Motor neuron (in vitro differentiated cells): ENCODE measurements at regions not wholly inside any gene's neighbourhood (a gene's known extent, or its start where the extent isn't known, plus 50 kb on each side); places are given as distances from the start of the nearest gene placed in this dataset.
"Not testable (repeated sequence)": the region's sequence is repeated elsewhere in the genome, so short reads cannot be mapped to it uniquely, and the experiment has no call there.

ENCODE experiments used
- ATAC-seq, 8 experiments: fragments of 200-7000 bp; cut with Tn5 transposase; replicated peaks in 6 of 8; 2 replicates each; pipeline ENCODE4 v1.8.0; 2021; ENCODE audit warnings: mild to moderate bottlenecking in 8 of 8, moderate library complexity in 8 of 8
- H3K27ac ChIP-seq, 2 donors: fragments of 250-450 bp; sonication (Bioruptor Pico); 2 replicates each; pipeline ENCODE4 v1.9.0; 2021; ENCODE audit warnings: antibody characterized with exemption in 2 of 2, mild to moderate bottlenecking in 2 of 2, moderate library complexity in 1 of 2
- H3K4me1 ChIP-seq, 2 donors: fragments of 250-450 bp; sonication (Bioruptor Pico); replicated peaks in 1 of 2; 2 replicates each; pipeline ENCODE4 v1.6.1; 2021; ENCODE audit warnings: antibody characterized with exemption in 2 of 2, mild to moderate bottlenecking in 2 of 2, moderate library complexity in 1 of 2
- H3K4me3 ChIP-seq, 5 donors: fragments of 250-450 bp; sonication (Bioruptor Pico); 2 replicates each; pipeline ENCODE4 v1.9.0; 2021; ENCODE audit warnings: antibody characterized with exemption in 5 of 5, mild to moderate bottlenecking in 5 of 5, moderate library complexity in 4 of 5
- WGBS, 10 experiments: fragments of 450-650 bp; shearing (Covaris generic); methylation state at CpG; one replicate each; pipeline ENCODE4 v1.0.0; 2022; 5-methylcytosine and 5-hydroxymethylcytosine counted together
- in situ Hi-C, 9 experiments: fragments of 400-800 bp; cut with MboI; loops; one replicate each; pipeline ENCODE4 v1.15.0; 2021; ENCODE audit warnings: low sequenced_read_pairs in 9 of 9, low pct_unique_long_range_greater_than_20kb in 2 of 9; ENCODE audit not compliant: unreplicated experiment in 9 of 9

DNA sequence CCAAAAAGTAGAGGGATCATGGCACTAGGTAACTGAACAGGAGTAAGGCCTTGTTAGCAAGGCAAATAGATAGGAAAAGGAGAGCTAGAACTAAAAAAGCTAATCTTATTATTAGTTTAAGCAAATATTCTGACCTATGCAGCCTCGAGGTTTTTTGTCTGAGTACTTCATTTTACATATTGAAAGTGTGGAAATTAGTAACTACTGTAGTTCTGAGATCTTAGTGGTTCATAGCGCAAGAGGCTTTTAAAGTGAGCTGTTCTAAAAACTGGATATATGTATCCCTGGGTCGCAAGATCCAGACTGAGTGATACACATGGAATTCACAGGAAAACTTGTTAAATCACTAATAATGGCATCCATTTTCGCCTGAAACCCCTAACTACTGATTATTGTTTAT is 411.0 kb upstream of the SOX5 start:
- in situ Hi-C loops = no loop called here
- peaks cover 41 to 47% of the 10 kb centered on the region in 2 donors for H3K4me1 ChIP-seq
- no peak overlapping the region for H3K27ac ChIP-seq
- ATAC-seq = peak in 3 of 8 experiments; percentile 7 to 23 (median 10)
- H3K4me3 ChIP-seq = no peak overlapping the region
- 13 to 93% (median 80%) methylated on average over 1 to 4 of the region's 4 CpGs; no CpG with 5 or more reads in 1 of the 10 experiments for WGBS, 10 experiments

GRCh38 chr12:24360057-24360456 is 410.6 kb upstream of the SOX5 start:
- in situ Hi-C loops = no loop called here
- Histone ChIP-seq H3K4me1 (peaks cover 41 to 47% of the 10 kb centered on the region in 2 donors), H3K27ac (no peak overlapping the region), H3K4me3 (no peak overlapping the region)
- WGBS, 10 experiments = 17 to 75% (median 49%) methylated on average over 1 of the region's 1 CpG; no CpG with 5 or more reads in 2 of the 10 experiments
- ATAC-seq = no peak

- no peak overlapping the region for H3K4me3 ChIP-seq
- 11 to 100% (median 70%) methylated on average over 1 of the region's 1 CpG; no CpG with 5 or more reads in 2 of the 10 experiments for WGBS, 10 experiments
- peaks cover 41 to 47% of the 10 kb centered on the region in 2 donors for H3K4me1 ChIP-seq
- in situ Hi-C loops = no loop called here
- H3K27ac ChIP-seq = no peak overlapping the region
- no peak for ATAC-seq
Observed at GRCh38 chr12:24359418-24359817, 409.9 kb upstream of the SOX5 start.

DNA sequence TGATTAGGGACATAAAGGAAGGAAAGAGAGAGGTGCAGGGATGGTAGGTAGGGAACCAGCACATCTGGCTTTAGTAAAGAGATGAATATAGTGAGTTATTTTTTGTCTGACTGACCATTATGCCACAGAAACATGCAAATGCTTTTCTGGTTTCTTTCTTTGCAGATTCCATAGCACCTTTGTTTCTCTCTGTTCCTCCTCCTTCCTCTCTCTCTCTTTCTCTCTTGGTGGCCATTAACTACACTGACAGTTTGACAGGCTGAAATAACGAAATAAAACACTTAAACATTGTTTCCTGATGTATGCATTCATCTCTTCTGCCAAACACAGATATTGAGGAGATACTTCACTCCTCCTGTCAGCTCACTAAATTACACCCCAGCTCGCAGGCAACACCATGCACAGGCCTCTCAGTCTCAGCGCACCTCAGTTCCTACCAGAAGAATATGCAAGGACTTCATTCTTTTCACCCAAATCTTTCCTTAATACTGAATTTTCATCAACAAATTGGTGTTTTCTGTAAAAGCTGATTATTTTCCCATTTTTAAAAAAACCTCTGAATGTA is 406.9 kb upstream of the SOX5 start:
- in situ Hi-C loops = no loop called here
- Histone ChIP-seq H3K4me3 (no peak overlapping the region), H3K4me1 (peaks cover 30 to 33% of the 10 kb centered on the region in 2 donors), H3K27ac (no peak overlapping the region)
- WGBS, 10 experiments = 0 to 100% (median 25%) methylated on average over 1 to 3 of the region's 3 CpGs; no CpG with 5 or more reads in 1 of the 10 experiments
- peak in 5 of 8 experiments; percentile 63 to 77 (median 75) for ATAC-seq

DNA sequence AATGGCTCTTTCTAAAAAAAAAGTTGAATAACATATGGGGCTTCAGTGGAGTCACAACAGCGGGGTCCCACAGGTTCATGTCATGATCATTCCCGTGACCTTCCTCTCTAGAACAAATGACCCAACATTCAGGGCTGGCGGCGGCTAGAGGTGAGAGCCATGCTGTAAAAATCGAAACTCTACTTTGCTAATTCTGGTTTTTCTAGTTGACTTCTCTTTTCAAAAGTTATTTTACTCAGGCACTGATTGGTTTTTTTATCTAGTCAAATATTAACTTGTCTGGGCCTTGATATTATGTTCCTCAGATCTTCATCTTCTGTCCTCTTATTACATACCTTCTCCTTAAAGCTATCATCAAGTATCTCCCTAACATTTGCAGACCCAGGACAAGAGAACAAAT is 402.9 kb upstream of the SOX5 start:
- no peak overlapping the region for H3K27ac ChIP-seq
- H3K4me3 ChIP-seq = no peak overlapping the region
- no peak for ATAC-seq
- in situ Hi-C loops = no loop called here
- 43 to 100% (median 90%) methylated on average over 2 to 5 of the region's 5 CpGs; no CpG with 5 or more reads in 1 of the 10 experiments for WGBS, 10 experiments
- peaks cover 12% of the 10 kb centered on the region in 2 donors for H3K4me1 ChIP-seq

DNA sequence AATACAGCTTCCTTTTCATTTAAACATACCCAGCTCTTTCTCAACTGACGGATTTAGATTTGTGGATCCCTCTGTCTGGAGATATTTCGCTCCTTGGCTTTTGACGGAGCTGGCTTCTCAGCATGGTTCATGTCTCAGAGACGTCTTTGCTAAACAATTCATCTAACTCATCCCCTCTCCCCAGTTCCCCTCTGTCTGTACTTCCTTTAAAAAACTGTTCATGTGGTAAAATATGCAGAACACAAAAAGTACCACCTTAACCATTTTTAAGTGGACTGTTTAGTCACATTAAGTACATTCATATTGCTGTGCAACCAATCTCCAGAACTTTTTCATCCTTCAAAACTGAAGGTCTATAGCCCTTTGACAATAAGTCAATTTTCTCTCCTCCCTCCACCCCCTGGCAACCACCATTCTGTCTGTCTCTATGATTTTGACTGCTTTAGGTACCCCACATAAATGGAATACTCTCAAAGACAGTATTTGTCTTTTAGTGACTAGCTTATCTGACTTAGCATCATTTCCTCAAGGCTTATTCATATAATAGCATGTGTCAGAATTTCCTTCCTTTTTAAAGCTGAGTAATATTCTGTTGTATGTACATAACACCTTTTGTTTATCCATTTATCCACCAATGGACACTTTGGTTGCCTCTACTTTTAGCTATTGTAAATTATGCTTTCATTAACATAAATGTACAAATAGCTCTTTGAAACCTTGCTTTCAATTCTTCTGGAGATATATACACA is 399.8 kb upstream of the SOX5 start:
- in situ Hi-C loops = no loop called here
- Histone ChIP-seq H3K4me3 (no peak overlapping the region), H3K27ac (no peak overlapping the region), H3K4me1 (no peaks in the 10 kb centered on the region)
- WGBS, 10 experiments = 30 to 100% (median 95%) methylated on average over 1 to 4 of the region's 4 CpGs; no CpG with 5 or more reads in 2 of the 10 experiments
- peak in 2 of 8 experiments; percentile 47 to 52 for ATAC-seq

DNA sequence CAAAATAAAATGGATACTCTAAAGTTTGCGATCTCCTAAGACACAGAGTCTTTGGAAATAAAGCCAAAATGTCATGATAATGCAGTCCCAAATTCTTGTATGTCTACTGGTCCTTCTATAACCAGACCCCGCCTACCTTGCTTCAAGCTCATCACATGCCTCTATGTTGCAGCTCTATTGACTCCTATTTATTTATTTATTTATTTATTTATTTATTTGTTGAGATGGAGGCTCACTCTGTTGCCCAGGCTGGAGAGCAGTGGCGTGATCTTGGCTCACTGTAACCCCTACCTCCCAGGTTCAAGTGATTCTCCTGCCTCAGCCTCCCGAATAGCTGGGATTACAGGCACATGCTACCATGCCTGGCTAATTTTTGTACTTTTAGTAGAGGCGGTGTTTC is 398.7 kb upstream of the SOX5 start:
- ATAC-seq, H3K4me1 ChIP-seq, H3K4me3 ChIP-seq, in situ Hi-C loops, H3K27ac ChIP-seq: not testable (repeated sequence)
- WGBS, 10 experiments = 56 to 100% (median 87%) methylated on average over 1 to 5 of the region's 5 CpGs

DNA sequence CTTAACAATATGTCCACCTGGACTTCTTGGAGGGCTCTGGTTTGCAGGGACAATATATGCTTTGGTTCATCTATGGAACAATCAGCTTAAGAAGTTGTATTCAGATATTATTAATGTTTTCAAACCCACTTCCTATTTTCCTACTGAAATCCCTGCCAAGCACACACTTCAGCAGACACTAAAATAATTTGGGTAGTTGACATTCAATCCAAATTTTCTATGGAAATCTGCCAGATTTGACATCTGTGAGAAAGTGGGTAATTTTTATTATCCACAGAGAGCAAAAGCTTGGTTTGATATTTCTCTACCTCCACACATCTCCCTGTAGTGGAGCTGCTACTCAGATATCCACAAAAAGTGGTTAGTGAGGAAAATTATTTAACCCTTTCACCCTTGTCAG is 378.8 kb upstream of the SOX5 start:
- H3K4me1 ChIP-seq = no peaks in the 10 kb centered on the region

GRCh38 chr12:24325331-24325730 is 375.9 kb upstream of the SOX5 start:
- Histone ChIP-seq H3K27ac (no peak overlapping the region), H3K4me3 (no peak overlapping the region), H3K4me1 (no peaks in the 10 kb centered on the region)
- ATAC-seq = no peak
- in situ Hi-C loops = no loop called here
- 0 to 96% (median 66%) methylated on average over 1 to 3 of the region's 3 CpGs; no CpG with 5 or more reads in 2 of the 10 experiments for WGBS, 10 experiments

More for the DNA sequence above, 378.8 kb upstream of the SOX5 start:
- no peak for ATAC-seq
- H3K4me3 ChIP-seq = no peak overlapping the region
- H3K27ac ChIP-seq = no peak overlapping the region
- in situ Hi-C loops = no loop called here

- ATAC-seq = no peak
- in situ Hi-C loops = no loop called here
Observed at GRCh38 chr12:24307716-24308335, 358.4 kb upstream of the SOX5 start.

GRCh38 chr12:24307153-24307552 is 357.7 kb upstream of the SOX5 start:
- H3K27ac ChIP-seq = no peak overlapping the region
- ATAC-seq = no peak
- 33 to 100% (median 96%) methylated on average over 1 to 2 of the region's 3 CpGs; no CpG with 5 or more reads in 2 of the 10 experiments for WGBS, 10 experiments
- in situ Hi-C loops = no loop called here
- H3K4me1 ChIP-seq = peaks cover 0 to 7% of the 10 kb centered on the region in 2 donors
- H3K4me3 ChIP-seq = no peak overlapping the region

More at GRCh38 chr12:24307716-24308335, 358.4 kb upstream of the SOX5 start:
- H3K4me1 ChIP-seq = peaks cover 0 to 7% of the 10 kb centered on the region in 2 donors
- 67 to 100% (median 95%) methylated on average over 1 to 5 of the region's 6 CpGs; no CpG with 5 or more reads in 2 of the 10 experiments for WGBS, 10 experiments
- no peak overlapping the region for H3K27ac ChIP-seq
- no peak overlapping the region for H3K4me3 ChIP-seq

DNA sequence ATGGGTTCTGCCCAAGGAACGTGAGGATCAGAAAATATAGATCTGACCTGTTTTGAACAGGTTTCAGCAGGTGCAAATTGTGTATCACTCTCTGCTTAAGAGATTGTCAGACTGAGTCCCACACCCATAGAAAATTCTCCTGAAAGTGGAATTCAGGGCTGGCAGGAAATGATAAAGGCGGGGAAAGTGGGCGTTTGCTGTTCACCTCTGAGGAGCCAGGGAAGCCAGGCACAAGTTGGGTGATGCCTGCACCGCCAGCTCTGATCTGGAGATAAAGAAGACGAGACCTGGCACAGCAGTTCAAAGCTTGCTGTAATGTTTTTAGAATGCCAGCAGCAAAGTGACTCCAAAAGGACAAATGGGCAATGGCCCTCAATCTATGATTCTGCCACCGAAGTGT is 356.5 kb upstream of the SOX5 start:
- H3K27ac ChIP-seq = peak overlapping the region in 1 of 2 donors; percentile 11
- peaks cover 0 to 7% of the 10 kb centered on the region in 2 donors for H3K4me1 ChIP-seq
- WGBS, 10 experiments = 0 to 100% (median 76%) methylated on average over 1 to 6 of the region's 6 CpGs; no CpG with 5 or more reads in 2 of the 10 experiments
- in situ Hi-C loops = no loop called here
- H3K4me3 ChIP-seq = no peak overlapping the region
- ATAC-seq = no peak

DNA sequence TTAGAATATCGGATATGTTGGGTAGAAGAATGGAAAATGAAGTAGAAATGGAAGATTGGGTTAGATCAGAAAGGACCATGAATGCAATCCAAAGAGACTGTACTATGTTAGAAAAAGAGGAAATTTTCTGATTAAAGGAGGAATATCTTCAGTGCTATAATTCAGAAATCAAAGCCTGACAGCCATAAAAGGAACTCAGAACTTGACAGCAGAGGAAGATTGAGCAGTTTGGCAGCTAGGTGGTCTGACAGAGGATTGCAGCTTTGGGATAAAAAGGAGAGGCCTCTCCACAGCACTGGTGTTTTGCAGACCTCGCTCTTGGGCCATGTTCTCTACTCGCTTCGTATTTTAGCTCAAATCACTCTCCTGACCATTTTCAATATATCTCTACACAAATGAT is 354.8 kb upstream of the SOX5 start:
- Histone ChIP-seq H3K27ac (no peak overlapping the region), H3K4me1 (peaks cover 0 to 7% of the 10 kb centered on the region in 2 donors), H3K4me3 (no peak overlapping the region)
- no peak for ATAC-seq
- 14 to 99% (median 90%) methylated on average over 1 to 4 of the region's 4 CpGs; no CpG with 5 or more reads in 1 of the 10 experiments for WGBS, 10 experiments
- in situ Hi-C loops = no loop called here
